T-helper 2 cell treated with Interferon-gamma antibody and Interleukin-4, amounts not matched to agents 100 ng/mL and 5 ng/mL, for 36 hours (primary cell): ENCODE measurements at regions not wholly inside any gene's neighbourhood (a gene's known extent, or its start where the extent isn't known, plus 50 kb on each side); places are given as distances from the start of the nearest gene placed in this dataset.
"Not testable (repeated sequence)": the region's sequence is repeated elsewhere in the genome, so short reads cannot be mapped to it uniquely, and the experiment has no call there.

Experiments
- intact Hi-C: fragments of 100-400 bp; cut with micrococcal nuclease; formaldehyde crosslinking; loops from one replicate; pipeline ENCODE4 v1.15.1; 2023

- intact Hi-C loops: no loop called here
Measured at GRCh38 chr1:217921126-217921904, 290.2 kb downstream of the SPATA17 start.

DNA sequence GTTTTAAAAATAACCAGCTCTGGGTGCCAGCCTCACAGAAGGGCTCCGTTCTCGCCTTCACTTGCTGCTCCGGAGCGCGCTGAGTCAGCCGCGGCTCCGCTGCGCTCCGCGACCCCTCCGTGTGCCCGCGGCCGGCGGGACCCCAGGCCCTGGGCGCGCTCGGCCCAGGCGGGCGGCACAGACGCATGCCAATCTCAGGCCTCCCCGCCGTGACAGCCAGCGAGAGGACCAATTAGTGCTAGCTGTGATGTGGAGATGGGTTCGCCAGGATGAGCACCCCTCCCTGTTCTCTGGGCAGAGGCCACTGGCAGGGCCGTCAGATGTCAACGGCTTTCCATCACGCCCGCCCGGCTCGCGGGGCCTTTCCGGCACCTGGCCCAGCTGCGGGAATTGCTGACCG, 293.8 kb downstream of the SPATA17 start:
- intact Hi-C loops: no loop called here

DNA sequence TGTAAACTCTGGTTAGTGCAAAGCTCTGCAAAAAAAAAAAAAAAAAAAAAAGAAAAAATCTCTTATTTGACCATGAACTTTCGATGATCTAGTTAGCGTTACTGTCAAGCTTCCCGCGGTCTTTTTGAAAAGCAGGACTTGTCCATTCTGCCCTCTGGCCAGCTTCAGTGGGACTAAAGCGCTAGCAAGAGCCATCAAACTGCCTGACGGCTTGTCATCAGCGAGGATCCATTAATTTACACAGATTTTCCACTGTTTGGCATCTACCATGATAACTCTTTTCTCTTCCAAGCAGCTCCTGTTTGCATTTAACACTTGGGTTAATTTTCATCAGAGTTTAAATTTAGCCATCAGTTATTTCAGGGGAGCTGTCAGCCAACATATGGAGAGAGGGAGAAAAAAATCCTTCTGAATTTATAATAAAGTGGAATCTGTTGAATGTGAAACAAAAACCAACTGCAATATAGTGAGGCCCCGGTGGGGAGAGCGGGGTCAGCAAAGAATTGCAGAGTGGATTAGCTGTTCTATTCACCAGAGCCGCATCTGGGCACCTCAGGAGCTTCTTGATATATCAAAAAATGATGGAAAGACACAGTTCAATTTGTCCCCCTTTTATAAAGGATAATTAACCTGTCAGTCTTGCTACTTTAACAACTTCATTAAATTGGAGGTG, 298.2 kb downstream of the SPATA17 start:
- intact Hi-C loops: no loop called here

DNA sequence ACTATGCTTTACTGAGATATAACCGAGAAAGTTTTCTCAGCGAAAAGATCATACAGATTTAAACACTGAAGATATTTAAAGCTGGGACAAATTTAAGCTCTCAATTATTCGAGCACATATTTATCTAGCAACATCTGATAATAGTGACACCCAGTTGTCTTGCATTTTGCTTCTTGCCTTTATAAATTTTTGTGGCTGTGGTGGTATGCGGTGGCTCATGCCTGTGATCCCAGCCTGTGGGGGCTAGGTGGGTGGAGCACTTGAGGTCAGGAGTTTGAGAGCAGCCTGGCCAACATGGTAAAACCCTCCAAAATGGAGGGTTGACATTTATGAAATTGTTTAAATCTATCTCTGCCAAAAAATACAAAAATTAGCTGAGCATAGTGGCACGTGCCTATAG, 312.2 kb downstream of the SPATA17 start:
- intact Hi-C loops: no loop called here

- intact Hi-C loops: no loop called here
Measured at GRCh38 chr1:217944550-217944949, 313.4 kb downstream of the SPATA17 start.

DNA sequence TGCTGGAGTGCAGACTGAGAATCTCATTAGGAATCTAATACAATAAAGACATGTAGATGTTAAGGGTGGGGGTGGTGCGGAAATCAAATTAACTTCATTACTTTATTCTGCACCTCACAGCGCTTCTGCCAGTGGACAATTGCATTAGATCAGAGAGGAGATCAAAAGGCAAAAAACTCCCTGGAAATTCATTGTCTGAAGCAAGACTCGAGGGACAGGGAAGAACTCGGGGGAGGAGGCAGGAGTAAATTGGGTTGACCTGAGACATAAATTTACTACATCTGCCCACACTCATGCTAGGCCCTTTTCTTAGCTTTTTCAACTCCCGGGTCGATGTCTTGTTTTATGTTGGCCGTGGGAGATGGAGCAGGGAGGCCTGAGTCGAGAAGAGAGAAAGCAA, 315.4 kb downstream of the SPATA17 start:
- intact Hi-C loops: no loop called here

- intact Hi-C loops: no loop called here
Measured at GRCh38 chr1:217948741-217949140, 317.6 kb downstream of the SPATA17 start.

DNA sequence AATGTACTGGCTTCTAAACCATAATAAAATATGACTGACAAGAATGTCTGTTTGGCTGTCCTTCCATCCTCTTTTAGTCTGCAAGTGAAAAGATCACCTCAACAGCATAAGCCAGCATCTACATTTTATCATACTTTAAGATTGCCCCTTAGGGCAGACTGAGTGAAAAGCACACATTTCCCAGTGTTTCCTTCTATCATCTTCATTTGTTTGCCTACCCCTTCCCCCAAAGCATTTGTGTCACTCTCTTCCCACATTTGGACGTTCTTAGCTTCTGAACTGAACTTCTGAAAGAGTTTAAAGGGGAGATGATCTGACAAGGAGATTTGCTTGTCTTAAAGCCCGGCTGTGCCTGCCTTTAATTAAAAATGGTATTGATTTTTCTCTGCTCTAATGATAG, 322.2 kb downstream of the SPATA17 start:
- intact Hi-C loops: no loop called here

DNA sequence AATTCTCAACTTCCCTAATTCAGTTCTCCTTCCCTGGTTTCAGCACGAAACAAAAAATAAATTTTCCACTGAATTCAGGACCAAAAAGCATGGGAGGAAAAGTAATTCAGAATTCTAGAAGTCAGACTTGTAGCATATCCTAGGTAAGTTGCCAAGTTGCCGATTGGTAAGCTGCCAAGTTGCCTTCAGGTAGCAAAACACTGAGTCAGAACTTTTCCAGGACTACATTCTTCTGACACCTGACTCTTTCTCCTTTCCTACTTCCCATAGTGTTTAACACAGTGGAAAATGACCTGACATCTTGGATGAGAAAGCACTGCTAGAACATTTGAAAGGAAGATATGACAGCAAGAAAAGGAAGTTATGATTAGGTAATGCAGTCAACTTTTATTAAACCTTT, 322.8 kb downstream of the SPATA17 start:
- intact Hi-C loops: no loop called here

DNA sequence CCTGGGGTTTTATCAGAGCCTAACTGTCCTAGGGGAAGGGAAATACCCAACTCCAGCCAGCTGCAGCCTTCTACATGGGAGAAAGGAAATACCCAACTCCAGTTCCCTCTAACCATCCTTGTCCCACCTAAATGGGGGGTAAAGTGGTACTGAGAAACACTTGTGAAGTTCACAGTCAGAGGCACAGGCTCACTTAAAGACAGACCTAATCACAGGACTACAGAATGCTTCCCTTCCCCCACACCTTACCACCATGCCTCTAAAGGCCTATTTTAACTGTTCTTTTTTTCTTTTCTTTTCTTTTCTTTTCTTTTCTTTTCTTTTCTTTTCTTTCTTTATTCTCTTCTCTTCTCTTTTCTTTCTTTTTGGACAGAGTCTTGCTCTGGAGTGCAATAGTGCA, 324.6 kb downstream of the SPATA17 start:
- intact Hi-C loops: no loop called here

DNA sequence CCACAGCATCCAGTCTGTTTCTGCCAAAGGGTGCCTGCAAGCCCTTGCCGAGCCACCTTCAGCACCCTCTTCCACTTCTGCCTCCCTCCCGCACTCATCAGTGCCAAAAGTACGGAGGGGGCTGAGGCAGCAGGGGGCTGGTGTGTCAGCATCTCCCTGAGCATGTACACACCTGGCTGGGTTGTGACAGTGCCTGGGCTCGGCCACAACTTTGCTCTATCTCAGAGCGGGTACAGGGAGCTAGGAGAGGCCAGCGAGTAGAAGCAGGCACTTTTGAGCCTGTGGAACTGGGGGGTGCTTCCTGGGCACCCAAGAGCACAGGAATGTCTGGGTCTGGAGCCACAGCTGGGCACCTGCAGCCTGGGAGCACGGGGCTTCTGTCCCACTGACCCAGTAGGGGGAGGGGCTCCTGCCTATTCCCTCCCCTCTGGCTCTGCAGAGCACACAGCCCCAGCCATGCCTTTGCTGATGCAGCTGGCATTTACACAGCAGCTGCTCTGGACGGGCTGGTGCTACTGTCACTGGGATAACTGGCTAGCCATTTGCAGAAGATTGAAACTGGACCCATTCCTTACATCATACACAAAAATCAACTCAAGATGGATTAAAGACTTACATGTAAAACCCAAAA, 319.8 kb upstream of the RRP15 start:
- intact Hi-C loops: no loop called here

GRCh38 chr1:217968085-217968484, 317.0 kb upstream of the RRP15 start:
- intact Hi-C loops: no loop called here

- intact Hi-C loops: no loop called here
Measured at GRCh38 chr1:217969428-217969827, 315.7 kb upstream of the RRP15 start.

DNA sequence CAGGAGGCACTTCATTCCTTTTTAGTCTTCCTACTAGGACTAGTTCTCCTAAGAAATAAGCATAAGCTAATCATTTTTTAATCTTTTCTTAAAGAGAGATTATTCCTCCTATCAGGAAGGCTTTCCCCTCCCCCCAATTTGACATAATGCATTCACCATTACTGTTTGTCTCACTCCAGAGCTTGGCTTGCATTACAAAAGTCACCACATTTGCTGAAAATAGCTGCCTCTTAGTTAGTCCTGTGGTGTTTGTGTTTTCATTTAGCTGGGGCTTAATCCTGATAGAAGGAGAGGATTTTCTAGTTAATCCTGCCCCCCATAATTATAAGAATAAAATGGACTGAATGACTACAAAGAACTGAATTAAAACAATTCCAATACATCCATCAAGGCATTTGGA, 307.1 kb upstream of the RRP15 start:
- intact Hi-C loops: no loop called here

- intact Hi-C loops: no loop called here
Measured at GRCh38 chr1:217981430-217981829, 303.7 kb upstream of the RRP15 start.

GRCh38 chr1:217982331-217983050, 302.6 kb upstream of the RRP15 start:
- intact Hi-C loops: no loop called here

DNA sequence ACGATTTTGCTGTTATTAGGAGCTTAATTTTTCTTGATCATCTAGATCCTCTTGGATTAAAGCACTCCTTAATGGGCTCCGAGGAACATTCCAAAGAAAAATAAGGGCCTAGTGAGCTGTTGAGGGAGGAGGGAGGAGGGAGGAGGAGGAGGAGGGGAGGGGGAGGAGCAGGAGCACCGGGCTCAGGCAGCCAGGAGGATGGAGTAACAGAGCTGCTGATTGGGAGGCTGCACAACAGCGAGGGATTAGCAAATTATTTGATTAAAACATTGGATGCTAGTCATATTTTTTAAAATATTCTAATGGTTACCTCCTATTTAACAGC, 302.1 kb upstream of the RRP15 start:
- intact Hi-C loops: no loop called here

- intact Hi-C loops: no loop called here
Measured at GRCh38 chr1:217985641-217986040, 299.5 kb upstream of the RRP15 start.

DNA sequence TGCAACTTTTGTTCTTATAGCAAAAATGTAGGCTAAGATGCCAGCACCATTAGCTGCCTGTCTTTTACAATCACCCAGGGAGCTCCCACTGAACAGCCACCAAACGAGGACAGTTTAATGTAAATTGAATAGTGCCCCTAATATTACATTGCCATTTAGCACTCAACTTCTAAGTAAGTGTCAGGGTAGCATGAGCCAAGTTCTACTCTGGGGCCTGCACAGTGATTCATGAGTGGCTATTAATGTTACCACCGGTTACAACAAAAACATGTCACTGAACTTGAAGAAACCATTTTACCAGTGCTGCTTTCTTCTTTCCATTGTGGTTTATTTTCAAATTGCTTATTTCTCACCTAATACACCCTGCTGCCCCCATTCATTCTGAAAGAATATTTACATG, 295.6 kb upstream of the RRP15 start:
- intact Hi-C loops: no loop called here

GRCh38 chr1:217993439-217993838, 291.7 kb upstream of the RRP15 start:
- intact Hi-C loops: no loop called here

DNA sequence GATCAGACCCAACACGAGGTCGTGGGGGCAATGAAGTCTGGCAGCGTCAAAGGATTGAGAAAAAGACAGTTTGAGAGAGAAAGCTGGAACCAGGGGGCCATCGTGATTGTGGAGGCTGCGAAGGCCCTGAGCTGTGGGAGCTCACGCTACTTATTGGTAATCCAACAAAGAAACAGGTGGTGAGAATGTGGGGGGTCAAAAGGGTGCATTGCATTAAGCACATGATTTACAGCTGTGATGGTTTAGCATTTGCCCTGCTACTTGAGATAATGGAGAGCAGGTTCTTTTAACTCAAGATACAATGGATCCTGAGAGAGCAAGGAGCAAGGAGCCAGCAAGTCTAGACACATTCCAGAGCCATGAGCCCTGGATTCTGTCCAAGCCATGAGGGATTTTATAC, 276.8 kb upstream of the RRP15 start:
- intact Hi-C loops: not testable (repeated sequence)

DNA sequence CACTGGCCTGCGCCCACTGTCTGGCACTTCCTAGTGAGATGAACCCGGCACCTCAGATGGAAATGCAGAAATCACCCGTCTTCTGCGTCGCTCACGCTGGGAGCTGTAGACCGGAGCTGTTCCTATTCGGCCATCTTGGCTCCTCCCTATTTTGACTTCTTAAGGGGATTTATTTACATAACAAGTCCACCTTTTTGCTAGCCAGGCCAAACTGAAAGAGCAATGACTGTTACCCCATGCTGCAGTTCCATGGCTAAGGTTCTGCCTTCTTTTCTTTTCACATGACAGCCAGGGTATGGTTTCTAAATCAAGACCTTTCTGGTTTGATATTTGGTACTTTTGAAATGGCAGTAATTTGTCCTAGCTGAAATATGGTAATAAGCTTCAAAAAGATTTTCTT, 270.0 kb upstream of the RRP15 start:
- intact Hi-C loops: not testable (repeated sequence)
